Retinal pigment epithelial cell (primary cell): ENCODE measurements at regions not wholly inside any gene's neighbourhood (a gene's known extent, or its start where the extent isn't known, plus 50 kb on each side); places are given as distances from the start of the nearest gene placed in this dataset.

Experiments
- DNase-seq: peaks from one replicate; pipeline ENCODE4 v3.0.0-alpha.2; 2010; ENCODE audit warnings: low read depth
- H3K4me3 ChIP-seq: 2 replicates; pipeline ENCODE4 v1.5.1; 2011; ENCODE audit warnings: mild to moderate bottlenecking, low read length, control low read depth, moderate library complexity
- CTCF ChIP-seq: conservative IDR thresholded peaks from 2 replicates; pipeline ENCODE4 v1.5.1; 2011; ENCODE audit warnings: low read depth, low read length, control low read depth, inconsistent platforms

- DNase-seq, result no peak
- no peak overlapping the region for H3K4me3 ChIP-seq
- no peak for TF ChIP-seq CTCF
These were observed 105.6 kb downstream of the POSTN start for GRCh38 chr13:37492741-37493514.

GRCh38 chr13:37492075-37492474 lies 106.5 kb downstream of the POSTN start:
- no peak for DNase-seq
- no peak overlapping the region for H3K4me3 ChIP-seq
- TF ChIP-seq CTCF, result no peak

GRCh38 chr13:37491661-37492060 lies 106.9 kb downstream of the POSTN start:
- no peak overlapping the region for H3K4me3 ChIP-seq
- no peak for DNase-seq
- no peak for TF ChIP-seq CTCF

GRCh38 chr13:37490176-37490779 lies 108.3 kb downstream of the POSTN start:
- TF ChIP-seq CTCF, result no peak
- no peak for DNase-seq
- H3K4me3 ChIP-seq, result no peak overlapping the region

- no peak for DNase-seq
- H3K4me3 ChIP-seq, result no peak overlapping the region
- no peak for TF ChIP-seq CTCF
These were observed 109.8 kb downstream of the POSTN start for GRCh38 chr13:37488726-37489125.

- H3K4me3 ChIP-seq, result no peak overlapping the region
- DNase-seq, result no peak
- no peak for TF ChIP-seq CTCF
These were observed 112.3 kb downstream of the POSTN start for GRCh38 chr13:37486171-37486681.

GRCh38 chr13:37485756-37486155 lies 112.8 kb downstream of the POSTN start:
- DNase-seq, result no peak
- TF ChIP-seq CTCF, result no peak
- H3K4me3 ChIP-seq, result no peak overlapping the region
